HepG2 (cell line): ENCODE measurements at regions not wholly inside any gene's neighbourhood (a gene's known extent, or its start where the extent isn't known, plus 50 kb on each side); places are given as distances from the start of the nearest gene placed in this dataset.

Experiments used
- CSRNP2 ChIP-seq: sonication (generic); formaldehyde crosslinking; conservative IDR thresholded peaks from 2 replicates; pipeline ENCODE4 v1.8.0; 2022; ENCODE audit warnings: low read depth, missing genetic modification reagents
- JUNB ChIP-seq: sonication (generic); formaldehyde crosslinking; IDR thresholded peaks from 2 replicates; pipeline ENCODE4 v1.8.0; 2022; ENCODE audit warnings: missing genetic modification reagents, mild to moderate bottlenecking, borderline replicate concordance
- NR2C2 ChIP-seq: sonication (generic); formaldehyde crosslinking; IDR thresholded peaks from 2 replicates; pipeline ENCODE4 v1.4.0; 2020; ENCODE audit warnings: missing genetic modification reagents, mild to moderate bottlenecking, moderate library complexity, borderline replicate concordance
- TF ChIP-seq, protein P1 (sequence below), 2 experiments: IDR thresholded peaks; 2 replicates each; pipeline ENCODE4 v1.6.1; 2011 to 2012; ENCODE audit warnings: low read length in 2 of 2, borderline replicate concordance in 1 of 2, low read depth in 1 of 2, mild to moderate bottlenecking in 1 of 2, moderate library complexity in 1 of 2
- TF ChIP-seq, protein P2 (sequence below): sonication (generic); formaldehyde crosslinking; IDR thresholded peaks from 2 replicates; pipeline ENCODE4 v1.5.0; 2020; ENCODE audit warnings: mild to moderate bottlenecking, missing genetic modification reagents, moderate library complexity

- TF ChIP-seq JUNB (CRISPR knock-in tag) (no peak), CSRNP2 (CRISPR knock-in tag) (no peak), NR2C2 (CRISPR knock-in tag) (no peak)
- TF ChIP-seq, protein P1, sequence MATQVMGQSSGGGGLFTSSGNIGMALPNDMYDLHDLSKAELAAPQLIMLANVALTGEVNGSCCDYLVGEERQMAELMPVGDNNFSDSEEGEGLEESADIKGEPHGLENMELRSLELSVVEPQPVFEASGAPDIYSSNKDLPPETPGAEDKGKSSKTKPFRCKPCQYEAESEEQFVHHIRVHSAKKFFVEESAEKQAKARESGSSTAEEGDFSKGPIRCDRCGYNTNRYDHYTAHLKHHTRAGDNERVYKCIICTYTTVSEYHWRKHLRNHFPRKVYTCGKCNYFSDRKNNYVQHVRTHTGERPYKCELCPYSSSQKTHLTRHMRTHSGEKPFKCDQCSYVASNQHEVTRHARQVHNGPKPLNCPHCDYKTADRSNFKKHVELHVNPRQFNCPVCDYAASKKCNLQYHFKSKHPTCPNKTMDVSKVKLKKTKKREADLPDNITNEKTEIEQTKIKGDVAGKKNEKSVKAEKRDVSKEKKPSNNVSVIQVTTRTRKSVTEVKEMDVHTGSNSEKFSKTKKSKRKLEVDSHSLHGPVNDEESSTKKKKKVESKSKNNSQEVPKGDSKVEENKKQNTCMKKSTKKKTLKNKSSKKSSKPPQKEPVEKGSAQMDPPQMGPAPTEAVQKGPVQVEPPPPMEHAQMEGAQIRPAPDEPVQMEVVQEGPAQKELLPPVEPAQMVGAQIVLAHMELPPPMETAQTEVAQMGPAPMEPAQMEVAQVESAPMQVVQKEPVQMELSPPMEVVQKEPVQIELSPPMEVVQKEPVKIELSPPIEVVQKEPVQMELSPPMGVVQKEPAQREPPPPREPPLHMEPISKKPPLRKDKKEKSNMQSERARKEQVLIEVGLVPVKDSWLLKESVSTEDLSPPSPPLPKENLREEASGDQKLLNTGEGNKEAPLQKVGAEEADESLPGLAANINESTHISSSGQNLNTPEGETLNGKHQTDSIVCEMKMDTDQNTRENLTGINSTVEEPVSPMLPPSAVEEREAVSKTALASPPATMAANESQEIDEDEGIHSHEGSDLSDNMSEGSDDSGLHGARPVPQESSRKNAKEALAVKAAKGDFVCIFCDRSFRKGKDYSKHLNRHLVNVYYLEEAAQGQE (IDR thresholded peaks at IDR 0.05; ENCODE audit: borderline replicate concordance in 1 of 2, low read depth in 1 of 2, low read length in 2 of 2): no peak
- TF ChIP-seq, protein P2, sequence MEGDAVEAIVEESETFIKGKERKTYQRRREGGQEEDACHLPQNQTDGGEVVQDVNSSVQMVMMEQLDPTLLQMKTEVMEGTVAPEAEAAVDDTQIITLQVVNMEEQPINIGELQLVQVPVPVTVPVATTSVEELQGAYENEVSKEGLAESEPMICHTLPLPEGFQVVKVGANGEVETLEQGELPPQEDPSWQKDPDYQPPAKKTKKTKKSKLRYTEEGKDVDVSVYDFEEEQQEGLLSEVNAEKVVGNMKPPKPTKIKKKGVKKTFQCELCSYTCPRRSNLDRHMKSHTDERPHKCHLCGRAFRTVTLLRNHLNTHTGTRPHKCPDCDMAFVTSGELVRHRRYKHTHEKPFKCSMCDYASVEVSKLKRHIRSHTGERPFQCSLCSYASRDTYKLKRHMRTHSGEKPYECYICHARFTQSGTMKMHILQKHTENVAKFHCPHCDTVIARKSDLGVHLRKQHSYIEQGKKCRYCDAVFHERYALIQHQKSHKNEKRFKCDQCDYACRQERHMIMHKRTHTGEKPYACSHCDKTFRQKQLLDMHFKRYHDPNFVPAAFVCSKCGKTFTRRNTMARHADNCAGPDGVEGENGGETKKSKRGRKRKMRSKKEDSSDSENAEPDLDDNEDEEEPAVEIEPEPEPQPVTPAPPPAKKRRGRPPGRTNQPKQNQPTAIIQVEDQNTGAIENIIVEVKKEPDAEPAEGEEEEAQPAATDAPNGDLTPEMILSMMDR (CRISPR knock-in tag): peak; percentile 86
Measured at GRCh38 chr1:172745014-172745413, 86.1 kb downstream of the FASLG start.
